ENCODE measurements at regions not wholly inside any gene's neighbourhood (a gene's known extent, or its start where the extent isn't known, plus 50 kb on each side); places are given as distances from the start of the nearest gene placed in this dataset.
"Not testable (repeated sequence)": the region's sequence is repeated elsewhere in the genome, so short reads cannot be mapped to it uniquely, and the experiment has no call there.

- in situ Hi-C loops (cut with HindIII; ENCODE audit: low sequenced_read_pairs): no loop called here
Observed at GRCh38 chr12:124126950-124127655, 154.1 kb downstream of the ZNF664 start.

GRCh38 chr12:124129132-124129531 lies 156.1 kb downstream of the ZNF664 start:
- in situ Hi-C loops (cut with HindIII; ENCODE audit: low sequenced_read_pairs): no loop called here

- in situ Hi-C loops (cut with HindIII; ENCODE audit: low sequenced_read_pairs): no loop called here
Observed at GRCh38 chr12:124130691-124131591, 157.9 kb downstream of the ZNF664 start.

- in situ Hi-C loops (cut with HindIII; ENCODE audit: low sequenced_read_pairs): no loop called here
Observed at GRCh38 chr12:124131659-124132058, 158.6 kb downstream of the ZNF664 start.

- in situ Hi-C loops (cut with HindIII; ENCODE audit: low sequenced_read_pairs): no loop called here
Observed at GRCh38 chr12:124132530-124132929, 159.5 kb downstream of the ZNF664 start.

GRCh38 chr12:124136796-124137195 lies 158.1 kb upstream of the RFLNA start:
- in situ Hi-C loops (cut with HindIII; ENCODE audit: low sequenced_read_pairs): no loop called here

GRCh38 chr12:124140944-124141486 lies 153.9 kb upstream of the RFLNA start:
- in situ Hi-C loops (cut with HindIII; ENCODE audit: low sequenced_read_pairs): no loop called here

- in situ Hi-C loops (cut with HindIII; ENCODE audit: low sequenced_read_pairs): not testable (repeated sequence)
Observed at GRCh38 chr12:124141611-124142010, 153.3 kb upstream of the RFLNA start.

GRCh38 chr12:124142395-124143035 lies 152.4 kb upstream of the RFLNA start:
- in situ Hi-C loops (cut with HindIII; ENCODE audit: low sequenced_read_pairs): no loop called here

- in situ Hi-C loops (cut with HindIII; ENCODE audit: low sequenced_read_pairs): no loop called here
Observed at GRCh38 chr12:124143726-124144125, 151.2 kb upstream of the RFLNA start.

- in situ Hi-C loops (cut with HindIII; ENCODE audit: low sequenced_read_pairs): no loop called here
Observed at GRCh38 chr12:124144531-124145194, 150.2 kb upstream of the RFLNA start.

GRCh38 chr12:124147027-124147426 lies 147.9 kb upstream of the RFLNA start:
- in situ Hi-C loops (cut with HindIII; ENCODE audit: low sequenced_read_pairs): no loop called here

- in situ Hi-C loops (cut with HindIII; ENCODE audit: low sequenced_read_pairs): no loop called here
Observed at GRCh38 chr12:124147575-124147974, 147.3 kb upstream of the RFLNA start.

GRCh38 chr12:124148481-124149273 lies 146.2 kb upstream of the RFLNA start:
- in situ Hi-C loops (cut with HindIII; ENCODE audit: low sequenced_read_pairs): no loop called here

GRCh38 chr12:124149287-124149686 lies 145.6 kb upstream of the RFLNA start:
- in situ Hi-C loops (cut with HindIII; ENCODE audit: low sequenced_read_pairs): no loop called here

GRCh38 chr12:124150168-124150567 lies 144.7 kb upstream of the RFLNA start:
- in situ Hi-C loops (cut with HindIII; ENCODE audit: low sequenced_read_pairs): no loop called here

GRCh38 chr12:124151583-124151982 lies 143.3 kb upstream of the RFLNA start:
- in situ Hi-C loops (cut with HindIII; ENCODE audit: low sequenced_read_pairs): no loop called here

- in situ Hi-C loops (cut with HindIII; ENCODE audit: low sequenced_read_pairs): no loop called here
Observed at GRCh38 chr12:124152731-124153130, 142.2 kb upstream of the RFLNA start.

- in situ Hi-C loops (cut with HindIII; ENCODE audit: low sequenced_read_pairs): no loop called here
Observed at GRCh38 chr12:124153392-124153791, 141.5 kb upstream of the RFLNA start.

GRCh38 chr12:124157406-124157805 lies 137.5 kb upstream of the RFLNA start:
- in situ Hi-C loops (cut with HindIII; ENCODE audit: low sequenced_read_pairs): loop anchor here (5.0 kb wide), 1 partner anchor 60 kb away; no protein-coding TSS in a partner anchor

Data from endothelial cell of hepatic sinusoid (primary cell).